GM21515 (cell line): ENCODE measurements at regions not wholly inside any gene's neighbourhood (a gene's known extent, or its start where the extent isn't known, plus 50 kb on each side); places are given as distances from the start of the nearest gene placed in this dataset.

ENCODE experiments used
- ATAC-seq: cut with Tn5 transposase; IDR thresholded peaks from one replicate; pipeline ENCODE4 v1.9.1; 2021; ENCODE audit not compliant: unreplicated experiment

DNA sequence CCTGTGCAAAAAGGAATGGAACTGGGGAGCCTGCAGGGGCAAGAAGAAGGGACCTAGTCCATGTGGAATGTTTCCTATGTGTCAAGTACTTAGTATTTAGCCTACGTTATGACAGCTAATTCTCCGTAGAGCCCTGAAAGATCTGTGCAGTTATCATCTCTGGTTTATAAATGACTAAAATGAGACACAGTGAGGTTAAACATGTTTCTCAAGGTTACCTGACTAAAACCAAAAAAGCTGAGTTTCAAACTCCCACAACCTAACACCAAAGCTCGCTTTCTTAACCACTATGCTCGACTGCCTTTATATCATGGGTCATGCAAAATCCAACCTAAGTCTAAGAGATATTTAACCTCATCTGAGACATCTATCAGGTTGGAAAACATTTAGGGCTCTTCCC lies 53.3 kb upstream of the CCL2 start:
- ATAC-seq: no peak

DNA sequence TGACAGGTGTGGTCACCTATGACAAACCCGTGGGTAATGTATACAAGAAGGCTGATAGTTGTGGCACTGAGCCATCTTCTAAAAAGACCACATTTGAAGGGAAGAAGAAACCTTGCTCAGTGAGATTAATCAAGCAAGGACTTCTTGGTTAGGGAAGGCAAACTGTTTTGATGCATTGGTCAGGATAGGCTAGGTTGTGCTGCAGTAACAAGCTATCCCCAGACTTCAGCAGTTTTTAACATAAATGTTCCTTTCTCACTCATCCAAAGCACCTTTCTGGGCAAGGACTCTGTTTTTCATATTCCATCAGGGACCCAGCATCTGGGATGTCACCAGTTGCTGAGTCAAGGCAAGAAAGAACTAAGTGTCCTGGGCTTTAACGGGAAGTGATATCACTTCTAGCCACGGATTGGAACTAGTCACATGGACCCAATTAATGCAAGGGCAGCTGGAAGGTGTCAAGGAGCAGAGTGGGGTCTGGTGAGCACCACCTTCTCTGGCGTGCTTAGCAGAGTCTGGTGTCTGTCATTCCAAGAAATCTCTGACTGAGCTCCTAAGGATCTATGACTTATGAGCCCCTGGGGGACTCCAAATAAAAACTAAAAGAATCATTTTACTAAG lies 52.0 kb upstream of the CCL2 start:
- no peak for ATAC-seq

DNA sequence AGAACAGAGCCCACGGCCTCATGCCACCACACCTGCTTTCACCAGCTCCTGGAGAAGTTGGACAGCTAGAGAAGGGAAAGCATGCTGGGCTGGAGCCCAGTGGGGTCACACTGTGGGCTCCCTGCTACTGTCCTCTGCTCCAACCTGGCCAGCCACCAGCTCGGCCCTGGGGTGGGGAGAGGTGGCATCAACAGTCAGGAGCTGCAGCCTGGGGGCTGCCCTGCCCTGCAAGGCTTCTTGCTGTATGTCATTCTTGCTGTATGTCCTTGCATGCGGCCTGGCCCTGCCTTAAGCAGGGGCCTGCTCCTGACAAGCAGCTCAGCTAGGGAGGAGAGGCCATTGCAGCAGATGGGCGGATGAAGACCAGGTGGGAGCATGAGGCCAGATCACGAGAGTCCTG lies 50.7 kb upstream of the CCL2 start:
- ATAC-seq: no peak
